Breast epithelium (tissue), 3 donors: ENCODE measurements at regions not wholly inside any gene's neighbourhood (a gene's known extent, or its start where the extent isn't known, plus 50 kb on each side); places are given as distances from the start of the nearest gene placed in this dataset.

Experiments
- POLR2AphosphoS5 ChIP-seq, 3 donors: sonication (generic); formaldehyde crosslinking; IDR thresholded peaks; one replicate each; pipeline ENCODE4 v1.6.1; 2017; ENCODE audit warnings: antibody characterized with exemption in 3 of 3
- TF ChIP-seq, protein P1 (sequence below), 3 donors: fragments of 450-650 bp; IDR thresholded peaks; one replicate each; pipeline ENCODE4 v1.5.1; 2016 to 2017; ENCODE audit warnings: antibody characterized with exemption in 3 of 3, mild to moderate bottlenecking in 3 of 3, moderate library complexity in 3 of 3

DNA sequence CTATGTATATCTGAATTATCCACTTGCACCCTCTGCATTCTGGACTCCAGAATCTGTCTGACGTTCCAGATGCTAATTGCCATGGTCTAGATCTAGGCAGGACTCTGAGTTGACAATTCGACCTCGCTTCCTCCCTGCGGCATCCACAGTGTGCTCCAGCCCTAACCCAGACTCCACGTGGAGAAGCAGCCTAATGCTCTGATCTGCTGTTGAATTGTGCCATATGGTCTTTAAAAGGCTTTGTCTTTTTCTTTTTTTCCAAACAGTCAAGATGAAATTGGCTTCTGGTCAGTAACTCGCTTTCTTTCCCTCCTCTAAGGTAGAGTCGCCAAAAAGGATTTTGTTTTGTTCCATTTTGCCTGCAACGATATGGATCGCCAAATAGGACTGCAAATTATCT is 752.6 kb upstream of the ID2 start:
- TF ChIP-seq POLR2AphosphoS5 (IDR thresholded peaks at IDR 0.05), result no peak
- TF ChIP-seq, protein P1, sequence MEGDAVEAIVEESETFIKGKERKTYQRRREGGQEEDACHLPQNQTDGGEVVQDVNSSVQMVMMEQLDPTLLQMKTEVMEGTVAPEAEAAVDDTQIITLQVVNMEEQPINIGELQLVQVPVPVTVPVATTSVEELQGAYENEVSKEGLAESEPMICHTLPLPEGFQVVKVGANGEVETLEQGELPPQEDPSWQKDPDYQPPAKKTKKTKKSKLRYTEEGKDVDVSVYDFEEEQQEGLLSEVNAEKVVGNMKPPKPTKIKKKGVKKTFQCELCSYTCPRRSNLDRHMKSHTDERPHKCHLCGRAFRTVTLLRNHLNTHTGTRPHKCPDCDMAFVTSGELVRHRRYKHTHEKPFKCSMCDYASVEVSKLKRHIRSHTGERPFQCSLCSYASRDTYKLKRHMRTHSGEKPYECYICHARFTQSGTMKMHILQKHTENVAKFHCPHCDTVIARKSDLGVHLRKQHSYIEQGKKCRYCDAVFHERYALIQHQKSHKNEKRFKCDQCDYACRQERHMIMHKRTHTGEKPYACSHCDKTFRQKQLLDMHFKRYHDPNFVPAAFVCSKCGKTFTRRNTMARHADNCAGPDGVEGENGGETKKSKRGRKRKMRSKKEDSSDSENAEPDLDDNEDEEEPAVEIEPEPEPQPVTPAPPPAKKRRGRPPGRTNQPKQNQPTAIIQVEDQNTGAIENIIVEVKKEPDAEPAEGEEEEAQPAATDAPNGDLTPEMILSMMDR (IDR thresholded peaks at IDR 0.05), result no peak
